Liver (tissue), 8 donors: ENCODE measurements at regions not wholly inside any gene's neighbourhood (a gene's known extent, or its start where the extent isn't known, plus 50 kb on each side); places are given as distances from the start of the nearest gene placed in this dataset.

Experiments
- DNase-seq: peaks from one replicate; pipeline ENCODE4 v3.0.0-alpha.2; 2017; ENCODE audit warnings: low spot score
- H3K27ac ChIP-seq, 2 donors: one replicate each; pipeline ENCODE4 v1.7.0; 2013; ENCODE audit warnings: inconsistent platforms in 2 of 2, low read length in 2 of 2, control low read depth in 1 of 2, low read depth in 1 of 2, mild to moderate bottlenecking in 1 of 2
- H3K27me3 ChIP-seq, 4 donors: one replicate each; pipeline versions ENCODE4 v1.6.1 to v1.7.0; 2013; ENCODE audit warnings: low read length in 3 of 4, inconsistent platforms in 1 of 4, mild to moderate bottlenecking in 1 of 4, moderate library complexity in 1 of 4; ENCODE audit not compliant: control insufficient read depth in 4 of 4, insufficient read depth in 4 of 4
- H3K36me3 ChIP-seq, 4 donors: one replicate each; pipeline versions ENCODE4 v1.6.1 to v1.7.0; 2013; ENCODE audit warnings: low read length in 3 of 4, mild to moderate bottlenecking in 3 of 4, low read depth in 1 of 4, moderate library complexity in 1 of 4; ENCODE audit not compliant: control insufficient read depth in 4 of 4, insufficient read depth in 3 of 4
- H3K4me1 ChIP-seq, 4 donors: one replicate each; pipeline versions ENCODE4 v1.6.1 to v1.7.0; 2013; ENCODE audit warnings: low read length in 3 of 4, mild to moderate bottlenecking in 3 of 4, moderate library complexity in 1 of 4; ENCODE audit not compliant: control insufficient read depth in 4 of 4, insufficient read depth in 4 of 4
- H3K4me3 ChIP-seq, 3 donors: one replicate each; pipeline versions ENCODE4 v1.6.1 to v1.7.0; 2013; ENCODE audit warnings: low read length in 3 of 3, control low read depth in 1 of 3, low read depth in 1 of 3, mild to moderate bottlenecking in 1 of 3
- H3K9ac ChIP-seq, 2 donors: one replicate each; pipeline ENCODE4 v1.7.0; 2013; ENCODE audit warnings: low read length in 2 of 2, mild to moderate bottlenecking in 2 of 2, moderate library complexity in 2 of 2, control low read depth in 1 of 2, low read depth in 1 of 2
- H3K9me3 ChIP-seq, 4 donors: one replicate each; pipeline versions ENCODE4 v1.6.1 to v1.7.0; 2013; ENCODE audit warnings: low read length in 3 of 4; ENCODE audit not compliant: control insufficient read depth in 4 of 4
- ATF3 ChIP-seq: IDR thresholded peaks from 2 replicates; pipeline ENCODE4 v1.6.1; 2016; ENCODE audit warnings: antibody characterized with exemption
- CTCF ChIP-seq: fragments of 150-350 bp; IDR thresholded peaks from 2 replicates; pipeline ENCODE4 v1.5.1; 2017; ENCODE audit warnings: improper control_type of control experiment, low read depth, low read length; ENCODE audit not compliant: missing input control
- EGR1 ChIP-seq, 2 donors: IDR thresholded peaks; 2 replicates each; pipeline ENCODE4 v1.6.1; 2016 to 2018; ENCODE audit warnings: antibody characterized with exemption in 2 of 2, low read depth in 2 of 2
- FOXA1 ChIP-seq: IDR thresholded peaks from 2 replicates; pipeline ENCODE4 v1.6.1; 2016; ENCODE audit warnings: antibody characterized with exemption
- FOXA2 ChIP-seq: IDR thresholded peaks from 2 replicates; pipeline ENCODE4 v1.6.1; 2016; ENCODE audit warnings: antibody characterized with exemption
- GABPA ChIP-seq, 2 donors: IDR thresholded peaks in 1 of 2; conservative IDR thresholded peaks in 1 of 2; 2 replicates each; pipeline ENCODE4 v1.6.1; 2016; ENCODE audit warnings: antibody characterized with exemption in 2 of 2, mild to moderate bottlenecking in 1 of 2, moderate library complexity in 1 of 2
- HNF4A ChIP-seq, 2 donors: conservative IDR thresholded peaks; 2 replicates each; pipeline ENCODE4 v1.6.1; 2016; ENCODE audit warnings: antibody characterized with exemption in 2 of 2, mild to moderate bottlenecking in 2 of 2
- HNF4G ChIP-seq: IDR thresholded peaks from 2 replicates; pipeline ENCODE4 v1.6.1; 2016; ENCODE audit warnings: antibody characterized with exemption
- JUND ChIP-seq, 2 donors: IDR thresholded peaks; 2 replicates each; pipeline ENCODE4 v1.6.1; 2016; ENCODE audit warnings: antibody characterized with exemption in 2 of 2
- MAX ChIP-seq: IDR thresholded peaks from 2 replicates; pipeline ENCODE4 v1.6.1; 2016; ENCODE audit warnings: antibody characterized with exemption
- NR2F2 ChIP-seq: IDR thresholded peaks from 2 replicates; pipeline ENCODE4 v1.6.1; 2016; ENCODE audit warnings: antibody characterized with exemption
- RAD21 ChIP-seq, 2 donors: IDR thresholded peaks; 2 replicates each; pipeline ENCODE4 v1.6.1; 2016; ENCODE audit warnings: antibody characterized with exemption in 2 of 2, mild to moderate bottlenecking in 2 of 2
- REST ChIP-seq: IDR thresholded peaks from 2 replicates; pipeline ENCODE4 v1.6.1; 2016; ENCODE audit warnings: antibody characterized with exemption, mild to moderate bottlenecking
- RXRA ChIP-seq, 2 donors: IDR thresholded peaks; 2 replicates each; pipeline ENCODE4 v1.6.1; 2017 to 2018; ENCODE audit warnings: antibody characterized with exemption in 2 of 2, mild to moderate bottlenecking in 1 of 2
- SP1 ChIP-seq: IDR thresholded peaks from 2 replicates; pipeline ENCODE4 v1.6.1; 2018; ENCODE audit warnings: antibody characterized with exemption, mild to moderate bottlenecking
- TAF1 ChIP-seq: conservative IDR thresholded peaks from 2 replicates; pipeline ENCODE4 v1.6.1; 2016; ENCODE audit warnings: antibody characterized with exemption, mild to moderate bottlenecking
- YY1 ChIP-seq: IDR thresholded peaks from 2 replicates; pipeline ENCODE4 v1.6.1; 2016; ENCODE audit warnings: antibody characterized with exemption, mild to moderate bottlenecking
- ZBTB33 ChIP-seq: IDR thresholded peaks from 2 replicates; pipeline ENCODE4 v1.6.1; 2016; ENCODE audit warnings: antibody characterized with exemption
- WGBS: extraction: QIAGEN DNeasy Blood & Tissue Kit; methylation state at CpG from one replicate; pipeline ENCODE4 v1.1.7; 2013; 5-methylcytosine and 5-hydroxymethylcytosine counted together
- donor health status: healthy.
- donor health status: healthy.
- donor health status: healthy.
- donor health status: healthy.
- donor health status: healthy.

- peaks cover 0 to 8% (median 1%) of the 10 kb centered on the region in 4 donors for H3K27me3 ChIP-seq
- 87% methylated on average over 1 of the region's 1 CpG for WGBS
- H3K9me3 ChIP-seq = no peaks in the 10 kb centered on the region
- no peak overlapping the region for H3K9ac ChIP-seq
- no peak for TF ChIP-seq MAX
- TF ChIP-seq FOXA2 = no peak
- TF ChIP-seq HNF4G = no peak
- TF ChIP-seq GABPA (IDR thresholded peaks at IDR 0.05 in 1 of 2, conservative IDR thresholded peaks at IDR 0.05 in 1 of 2) = no peak
- TF ChIP-seq YY1 = no peak
- TF ChIP-seq JUND (IDR thresholded peaks at IDR 0.05) = no peak
- TF ChIP-seq RXRA (IDR thresholded peaks at IDR 0.05) = no peak
- no peak for TF ChIP-seq REST
- TF ChIP-seq RAD21 (IDR thresholded peaks at IDR 0.05) = no peak
- TF ChIP-seq EGR1 (IDR thresholded peaks at IDR 0.05; ENCODE audit: low read depth in 2 of 2) = no peak
- TF ChIP-seq TAF1 = no peak
- TF ChIP-seq NR2F2 = no peak
- TF ChIP-seq FOXA1 = no peak
- no peak for TF ChIP-seq ZBTB33
- TF ChIP-seq ATF3 = no peak
- no peak overlapping the region for H3K27ac ChIP-seq
- H3K4me3 ChIP-seq = no peak overlapping the region
- peaks cover 0 to 1% (median 0%) of the 10 kb centered on the region in 4 donors for H3K36me3 ChIP-seq
- no peak for DNase-seq
- no peaks in the 10 kb centered on the region for H3K4me1 ChIP-seq
Measured at GRCh38 chr5:73359395-73359794, 89.2 kb downstream of the FOXD1 start.

- Histone ChIP-seq H3K27ac (no peak overlapping the region), H3K27me3 (peaks cover 0 to 12% (median 3%) of the 10 kb centered on the region in 4 donors)
- no peak for TF ChIP-seq REST
- TF ChIP-seq MAX = no peak
- no peak for TF ChIP-seq SP1
- TF ChIP-seq CTCF = no peak
- TF ChIP-seq TAF1 = no peak
- TF ChIP-seq NR2F2 = no peak
- no peak for TF ChIP-seq JUND (IDR thresholded peaks at IDR 0.05)
- no peak for TF ChIP-seq EGR1 (IDR thresholded peaks at IDR 0.05; ENCODE audit: low read depth in 2 of 2)
- no peak for TF ChIP-seq GABPA (IDR thresholded peaks at IDR 0.05 in 1 of 2, conservative IDR thresholded peaks at IDR 0.05 in 1 of 2)
- no peak for TF ChIP-seq FOXA1
- no peak for TF ChIP-seq ZBTB33
- no peak for TF ChIP-seq FOXA2
- TF ChIP-seq YY1 = no peak
- TF ChIP-seq HNF4A (conservative IDR thresholded peaks at IDR 0.05) = no peak
Measured at GRCh38 chr5:73358366-73358765, 90.2 kb downstream of the FOXD1 start.

More at GRCh38 chr5:73358366-73358765, 90.2 kb downstream of the FOXD1 start:
- 91% methylated on average over 3 of the region's 3 CpGs for WGBS
- peaks cover 0 to 1% (median 0%) of the 10 kb centered on the region in 4 donors for H3K36me3 ChIP-seq
- DNase-seq = no peak
- no peak overlapping the region for H3K4me3 ChIP-seq
- H3K9ac ChIP-seq = no peak overlapping the region
- peaks cover 0 to 2% (median 0%) of the 10 kb centered on the region in 4 donors for H3K9me3 ChIP-seq
- no peaks in the 10 kb centered on the region for H3K4me1 ChIP-seq
